Dermis blood vessel endothelial cell (primary cell): ENCODE measurements at regions not wholly inside any gene's neighbourhood (a gene's known extent, or its start where the extent isn't known, plus 50 kb on each side); places are given as distances from the start of the nearest gene placed in this dataset.

Experiments
- DNase-seq: peaks from one replicate; pipeline ENCODE4 v3.0.0; 2010

DNA sequence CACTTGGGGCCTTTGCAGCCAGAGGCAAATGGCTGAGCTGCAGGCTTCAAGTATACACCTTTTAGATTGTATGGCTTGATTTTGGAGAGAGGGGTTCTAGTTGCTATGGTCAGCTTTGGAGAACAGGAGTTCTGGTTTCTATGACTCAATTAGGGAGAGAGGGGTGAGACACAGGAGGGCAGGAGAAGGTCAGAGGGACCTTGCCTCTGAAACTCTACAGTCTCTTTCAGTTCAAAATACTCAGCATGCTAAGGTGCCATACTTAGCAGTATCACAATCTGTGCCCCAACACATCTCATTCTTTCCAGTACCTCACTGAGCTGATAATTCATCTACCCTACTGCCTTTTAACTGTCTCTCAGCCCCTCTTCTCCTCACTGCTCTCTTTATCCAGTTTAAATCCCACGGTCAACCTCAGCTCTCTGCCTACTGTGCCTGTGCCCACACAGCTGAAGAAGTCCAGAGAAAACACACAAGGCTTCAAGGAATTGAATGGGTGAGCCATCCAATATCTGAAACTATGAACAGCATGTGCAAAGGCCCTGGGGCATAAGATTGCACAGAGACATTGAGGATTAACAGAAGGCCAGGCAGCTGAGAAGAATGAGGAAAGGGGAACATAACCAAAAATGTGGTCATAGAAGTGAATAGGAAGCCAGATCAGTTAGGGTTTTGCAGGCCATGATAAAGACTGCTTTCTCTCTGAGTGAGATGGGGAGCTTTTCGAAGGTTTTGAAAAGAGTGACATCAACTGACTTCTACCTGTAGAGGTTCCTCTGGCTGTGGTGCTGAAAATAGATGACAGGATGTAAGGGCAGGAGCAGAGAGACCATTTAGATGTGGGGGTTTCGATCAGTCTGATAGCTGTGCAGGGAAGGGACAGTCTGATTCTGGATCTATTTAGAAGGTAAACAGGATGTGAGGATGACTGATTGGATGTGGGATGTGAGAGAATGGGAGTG, 54.5 kb upstream of the C3orf80 start:
- no peak for DNase-seq

DNA sequence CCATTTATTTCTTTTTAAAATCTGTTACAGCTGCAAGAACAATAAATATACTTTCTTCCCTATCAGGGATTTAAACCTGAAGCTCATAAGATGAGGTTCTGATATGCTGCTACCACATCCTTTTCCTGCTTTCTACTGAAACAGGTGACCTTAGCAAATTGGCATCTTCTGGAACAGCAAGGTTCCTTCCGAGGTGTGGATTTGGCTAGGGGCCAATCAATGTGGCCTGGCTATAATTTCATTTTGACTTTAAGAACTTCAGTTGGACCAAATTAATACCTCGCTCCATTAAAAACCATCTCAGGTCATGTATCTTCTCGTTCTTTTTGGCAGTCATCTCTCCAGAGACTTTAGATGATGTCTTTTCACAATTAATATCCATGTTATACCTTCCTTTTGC, 53.4 kb upstream of the C3orf80 start:
- no peak for DNase-seq

DNA sequence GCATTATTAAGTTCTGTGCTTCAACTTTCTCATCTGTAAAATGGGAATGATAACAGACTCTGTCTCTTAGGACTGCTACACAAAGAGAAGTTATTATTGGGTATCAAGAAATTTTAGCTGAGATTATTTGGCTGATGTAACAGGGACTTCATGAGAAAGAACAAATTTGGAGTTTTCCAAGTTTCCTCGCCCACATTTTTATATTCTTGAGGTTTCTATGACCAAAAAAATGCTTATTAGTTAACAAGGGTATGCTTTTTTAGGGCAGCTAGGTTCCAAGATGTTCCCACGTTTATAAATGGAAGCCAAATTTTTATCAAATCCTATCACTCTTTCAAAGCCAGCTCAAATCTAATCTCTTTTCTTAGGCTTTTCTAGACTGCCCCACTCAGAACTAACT, 50.6 kb upstream of the C3orf80 start:
- no peak for DNase-seq
